NCI-H1417 treated with DMSO at 0.1 percent for 48 hours (cell line): ENCODE measurements at regions not wholly inside any gene's neighbourhood (a gene's known extent, or its start where the extent isn't known, plus 50 kb on each side); places are given as distances from the start of the nearest gene placed in this dataset.
A peak's percentile ranks its signal among the peaks of the same experiment; 100 is the strongest.

Source experiments
- DNase-seq: peaks from one replicate; lab custom pipeline; 2025; lab: John Stamatoyannopoulos, UW

- no peak for DNase-seq
Observed at GRCh38 chr3:194995334-194995733, 275.6 kb downstream of the XXYLT1 start.

- DNase-seq = no peak
Observed at GRCh38 chr3:194995922-194996321, 275.0 kb downstream of the XXYLT1 start.

- no peak for DNase-seq
Observed at GRCh38 chr3:194996746-194997145, 274.2 kb downstream of the XXYLT1 start.

GRCh38 chr3:194998417-194998816 is 272.5 kb downstream of the XXYLT1 start:
- DNase-seq = no peak

- no peak for DNase-seq
Observed at GRCh38 chr3:194998948-194999347, 272.0 kb downstream of the XXYLT1 start.

- DNase-seq = no peak
Observed at GRCh38 chr3:194999491-194999890, 271.5 kb downstream of the XXYLT1 start.

- no peak for DNase-seq
Observed at GRCh38 chr3:195001261-195001660, 269.7 kb downstream of the XXYLT1 start.

- peak; percentile 94 for DNase-seq
Observed at GRCh38 chr3:195001961-195002861, 268.7 kb downstream of the XXYLT1 start.

- DNase-seq = no peak
Observed at GRCh38 chr3:195003006-195003892, 267.7 kb downstream of the XXYLT1 start.

- no peak for DNase-seq
Observed at GRCh38 chr3:195003893-195004289, 267.1 kb downstream of the XXYLT1 start.

GRCh38 chr3:195004512-195005250 is 266.3 kb downstream of the XXYLT1 start:
- no peak for DNase-seq

- DNase-seq = no peak
Observed at GRCh38 chr3:195005251-195005620, 265.7 kb downstream of the XXYLT1 start.

- DNase-seq = no peak
Observed at GRCh38 chr3:195005759-195006510, 265.0 kb downstream of the XXYLT1 start.

GRCh38 chr3:195007151-195007550 is 263.8 kb downstream of the XXYLT1 start:
- DNase-seq = no peak

GRCh38 chr3:195007766-195008165 is 263.2 kb downstream of the XXYLT1 start:
- no peak for DNase-seq

GRCh38 chr3:195008816-195009215 is 262.1 kb downstream of the XXYLT1 start:
- no peak for DNase-seq

- no peak for DNase-seq
Observed at GRCh38 chr3:195009616-195010015, 261.3 kb downstream of the XXYLT1 start.

- DNase-seq = no peak
Observed at GRCh38 chr3:195010551-195011100, 260.3 kb downstream of the XXYLT1 start.

GRCh38 chr3:195011231-195011834 is 259.6 kb downstream of the XXYLT1 start:
- no peak for DNase-seq

GRCh38 chr3:195012100-195012499 is 258.9 kb downstream of the XXYLT1 start:
- no peak for DNase-seq

- no peak for DNase-seq
Observed at GRCh38 chr3:195012571-195012970, 258.4 kb downstream of the XXYLT1 start.
